ENCODE measurements at regions not wholly inside any gene's neighbourhood (a gene's known extent, or its start where the extent isn't known, plus 50 kb on each side); places are given as distances from the start of the nearest gene placed in this dataset.

GRCh38 chr6:105514306-105514705 is 111.4 kb upstream of the PREP start:
- TF ChIP-seq, protein P1, sequence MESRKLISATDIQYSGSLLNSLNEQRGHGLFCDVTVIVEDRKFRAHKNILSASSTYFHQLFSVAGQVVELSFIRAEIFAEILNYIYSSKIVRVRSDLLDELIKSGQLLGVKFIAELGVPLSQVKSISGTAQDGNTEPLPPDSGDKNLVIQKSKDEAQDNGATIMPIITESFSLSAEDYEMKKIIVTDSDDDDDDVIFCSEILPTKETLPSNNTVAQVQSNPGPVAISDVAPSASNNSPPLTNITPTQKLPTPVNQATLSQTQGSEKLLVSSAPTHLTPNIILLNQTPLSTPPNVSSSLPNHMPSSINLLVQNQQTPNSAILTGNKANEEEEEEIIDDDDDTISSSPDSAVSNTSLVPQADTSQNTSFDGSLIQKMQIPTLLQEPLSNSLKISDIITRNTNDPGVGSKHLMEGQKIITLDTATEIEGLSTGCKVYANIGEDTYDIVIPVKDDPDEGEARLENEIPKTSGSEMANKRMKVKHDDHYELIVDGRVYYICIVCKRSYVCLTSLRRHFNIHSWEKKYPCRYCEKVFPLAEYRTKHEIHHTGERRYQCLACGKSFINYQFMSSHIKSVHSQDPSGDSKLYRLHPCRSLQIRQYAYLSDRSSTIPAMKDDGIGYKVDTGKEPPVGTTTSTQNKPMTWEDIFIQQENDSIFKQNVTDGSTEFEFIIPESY (IDR thresholded peaks at IDR 0.05): no peak
- TF ChIP-seq, protein P2, sequence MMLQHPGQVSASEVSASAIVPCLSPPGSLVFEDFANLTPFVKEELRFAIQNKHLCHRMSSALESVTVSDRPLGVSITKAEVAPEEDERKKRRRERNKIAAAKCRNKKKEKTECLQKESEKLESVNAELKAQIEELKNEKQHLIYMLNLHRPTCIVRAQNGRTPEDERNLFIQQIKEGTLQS (IDR thresholded peaks at IDR 0.05): no peak
- no peak for TF ChIP-seq RAD21 (IDR thresholded peaks at IDR 0.05)
